GM12873 (cell line): ENCODE measurements at regions not wholly inside any gene's neighbourhood (a gene's known extent, or its start where the extent isn't known, plus 50 kb on each side); places are given as distances from the start of the nearest gene placed in this dataset.

Experiments
- TF ChIP-seq, protein P1 (sequence below): IDR thresholded peaks from 2 replicates; pipeline ENCODE4 v1.5.1; 2012; ENCODE audit warnings: low read depth, mild to moderate bottlenecking, moderate library complexity, low read length, control low read depth; ENCODE audit not compliant: insufficient read depth; ENCODE audit errors: missing control alignments

DNA sequence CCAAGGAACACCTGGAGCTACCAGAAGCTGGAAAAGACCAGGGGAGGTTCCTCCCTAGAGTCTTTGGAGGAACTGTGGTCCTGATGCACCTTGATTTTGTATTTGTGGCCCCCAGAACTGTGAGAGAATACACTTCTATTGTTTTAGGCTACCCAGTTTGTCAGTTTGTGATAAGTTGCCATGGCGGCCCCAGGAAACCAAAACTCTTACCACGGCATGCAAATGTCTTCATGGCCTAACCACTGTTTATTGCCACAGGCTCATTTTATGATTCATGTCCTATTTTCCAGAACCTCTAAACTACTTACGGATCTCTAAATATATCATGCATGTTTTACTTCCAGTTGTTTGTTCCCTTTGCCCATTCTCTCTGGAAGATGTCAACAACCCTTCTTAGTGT lies 1250.7 kb upstream of the FAM98A start:
- TF ChIP-seq, protein P1, sequence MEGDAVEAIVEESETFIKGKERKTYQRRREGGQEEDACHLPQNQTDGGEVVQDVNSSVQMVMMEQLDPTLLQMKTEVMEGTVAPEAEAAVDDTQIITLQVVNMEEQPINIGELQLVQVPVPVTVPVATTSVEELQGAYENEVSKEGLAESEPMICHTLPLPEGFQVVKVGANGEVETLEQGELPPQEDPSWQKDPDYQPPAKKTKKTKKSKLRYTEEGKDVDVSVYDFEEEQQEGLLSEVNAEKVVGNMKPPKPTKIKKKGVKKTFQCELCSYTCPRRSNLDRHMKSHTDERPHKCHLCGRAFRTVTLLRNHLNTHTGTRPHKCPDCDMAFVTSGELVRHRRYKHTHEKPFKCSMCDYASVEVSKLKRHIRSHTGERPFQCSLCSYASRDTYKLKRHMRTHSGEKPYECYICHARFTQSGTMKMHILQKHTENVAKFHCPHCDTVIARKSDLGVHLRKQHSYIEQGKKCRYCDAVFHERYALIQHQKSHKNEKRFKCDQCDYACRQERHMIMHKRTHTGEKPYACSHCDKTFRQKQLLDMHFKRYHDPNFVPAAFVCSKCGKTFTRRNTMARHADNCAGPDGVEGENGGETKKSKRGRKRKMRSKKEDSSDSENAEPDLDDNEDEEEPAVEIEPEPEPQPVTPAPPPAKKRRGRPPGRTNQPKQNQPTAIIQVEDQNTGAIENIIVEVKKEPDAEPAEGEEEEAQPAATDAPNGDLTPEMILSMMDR, result no peak

DNA sequence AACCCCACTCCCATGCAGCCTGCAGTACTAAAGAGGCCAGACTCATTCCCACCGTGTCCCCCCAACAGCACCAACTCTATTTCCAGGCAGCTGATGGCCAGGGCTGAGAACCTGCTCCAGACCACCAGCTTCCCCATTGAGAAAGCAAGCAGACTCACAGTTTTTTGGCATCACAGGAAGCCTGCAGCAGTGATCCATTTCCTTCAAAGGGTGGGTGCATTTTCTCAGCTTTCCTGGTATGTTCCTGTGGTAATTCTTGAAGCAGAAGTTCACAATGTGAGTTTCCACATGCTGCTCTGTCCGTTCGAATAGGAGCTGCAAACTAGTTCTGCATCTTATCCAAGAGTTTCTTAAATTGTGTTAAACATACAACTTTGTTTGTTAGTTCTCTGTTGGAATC lies 1249.6 kb upstream of the FAM98A start:
- TF ChIP-seq, protein P1, result no peak

DNA sequence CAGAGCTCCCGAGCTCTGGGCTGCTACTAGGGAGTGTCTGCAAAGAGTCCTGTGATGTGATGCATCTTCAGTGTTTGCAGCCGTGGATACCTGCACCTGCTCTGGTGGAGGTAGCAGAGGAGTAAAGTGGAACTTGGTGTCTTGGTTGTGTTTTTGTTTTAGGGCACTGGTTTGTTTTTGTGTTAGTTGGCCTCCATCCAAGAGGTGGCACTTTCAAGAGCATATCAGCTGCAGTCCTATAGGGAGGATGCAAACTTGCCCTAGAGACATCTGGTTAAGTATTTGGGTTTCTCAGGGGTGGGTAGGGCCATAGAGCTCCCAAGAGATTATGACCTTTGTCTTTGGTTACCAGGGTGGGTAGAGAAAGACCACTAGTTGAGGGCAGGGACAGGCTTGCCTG lies 1249.0 kb upstream of the FAM98A start:
- TF ChIP-seq, protein P1, result no peak

DNA sequence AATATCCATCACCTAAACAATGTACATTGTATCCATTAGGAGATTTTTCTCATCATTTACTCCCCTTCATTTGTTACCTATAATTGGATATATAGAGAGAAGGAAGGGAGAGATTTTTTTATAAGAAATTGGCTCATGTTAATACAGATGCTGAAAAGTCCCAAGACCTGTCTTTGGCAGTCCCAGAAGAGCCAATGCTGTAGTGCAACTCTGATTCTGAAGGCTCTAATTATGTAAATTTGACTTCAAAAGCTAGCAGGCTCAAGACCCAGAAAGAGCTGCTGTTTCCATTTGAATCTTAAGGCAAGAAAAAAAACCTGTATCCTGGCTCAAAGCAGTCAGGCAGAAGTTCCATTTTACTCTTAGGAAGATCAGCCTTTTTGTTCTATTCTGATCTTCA lies 1245.5 kb upstream of the FAM98A start:
- TF ChIP-seq, protein P1, result no peak

DNA sequence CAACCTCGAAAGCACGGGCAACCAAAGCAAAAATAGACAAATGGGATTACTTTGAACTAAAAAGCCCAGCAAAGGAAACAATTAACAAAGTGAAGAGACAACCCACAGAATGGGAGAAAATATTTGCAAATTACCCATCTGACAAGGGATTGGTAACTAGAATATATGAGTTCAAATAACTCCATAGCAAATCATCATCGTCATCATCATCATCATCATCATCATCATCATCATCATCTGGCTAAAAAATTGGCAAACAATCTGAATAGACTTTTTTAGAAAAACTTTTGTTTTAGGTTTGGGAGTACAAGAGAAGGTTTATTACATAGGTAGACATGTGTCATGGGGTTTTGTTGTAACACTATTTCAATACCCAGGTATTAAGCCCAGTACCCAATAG lies 1239.3 kb upstream of the FAM98A start:
- TF ChIP-seq, protein P1, result no peak

DNA sequence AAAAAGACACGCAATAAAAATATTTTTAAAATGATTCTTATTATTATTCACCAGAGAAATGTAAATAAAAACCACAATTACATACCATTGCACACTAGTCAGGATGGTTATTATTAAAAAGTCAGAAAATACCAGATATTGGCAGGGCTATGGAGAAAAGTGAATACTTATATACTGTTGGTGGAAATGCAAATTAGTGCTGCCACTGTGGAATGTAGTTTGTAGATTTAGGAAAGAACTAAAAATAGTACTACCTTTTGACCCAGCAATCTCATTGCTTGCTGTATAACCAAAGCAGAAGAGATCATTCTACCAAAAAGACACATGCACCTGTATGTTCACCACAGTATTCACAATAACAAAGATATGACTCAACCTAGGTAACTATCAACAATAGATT lies 1237.3 kb upstream of the FAM98A start:
- TF ChIP-seq, protein P1, result no peak

DNA sequence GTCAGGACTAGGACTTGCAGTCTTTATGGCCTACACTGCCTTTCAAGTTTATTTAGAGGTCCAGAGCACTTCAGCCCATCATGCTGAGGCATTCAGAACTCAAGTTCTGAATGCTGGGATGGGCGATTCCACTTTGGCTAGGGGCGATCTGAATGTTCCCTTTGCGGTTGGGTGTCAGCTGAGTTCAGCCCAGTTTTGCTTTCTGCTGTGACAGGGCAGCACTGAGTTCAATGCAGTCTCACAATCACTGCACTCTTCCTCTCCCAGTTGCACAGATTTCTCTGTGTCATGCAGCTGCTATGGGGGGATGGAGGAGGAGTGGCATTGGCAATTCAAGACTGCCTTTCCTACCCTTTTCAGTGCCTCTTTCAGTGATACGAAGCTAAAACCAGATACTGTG lies 1232.0 kb upstream of the FAM98A start:
- TF ChIP-seq, protein P1, result no peak
